HG02970 (cell line): ENCODE measurements at regions not wholly inside any gene's neighbourhood (a gene's known extent, or its start where the extent isn't known, plus 50 kb on each side); places are given as distances from the start of the nearest gene placed in this dataset.
"Not testable (repeated sequence)": the region's sequence is repeated elsewhere in the genome, so short reads cannot be mapped to it uniquely, and the experiment has no call there.

Experiments used
- ATAC-seq: cut with Tn5 transposase; IDR thresholded peaks from one replicate; pipeline ENCODE4 v1.9.1; 2021; ENCODE audit warnings: mild to moderate bottlenecking, moderate library complexity, moderate number of reproducible peaks; ENCODE audit not compliant: unreplicated experiment, low FRiP score

- no peak for ATAC-seq
These were observed 2675.7 kb downstream of the PCDH7 start for GRCh38 chr4:33395731-33396485.

GRCh38 chr4:33400504-33400903 is 2680.3 kb downstream of the PCDH7 start:
- no peak for ATAC-seq

- ATAC-seq: no peak
These were observed 2687.3 kb downstream of the PCDH7 start for GRCh38 chr4:33407496-33407895.

GRCh38 chr4:33411182-33411581 is 2691.0 kb downstream of the PCDH7 start:
- ATAC-seq: no peak

- no peak for ATAC-seq
These were observed 2701.7 kb downstream of the PCDH7 start for GRCh38 chr4:33421887-33422286.

GRCh38 chr4:33422656-33423055 is 2702.5 kb downstream of the PCDH7 start:
- no peak for ATAC-seq

GRCh38 chr4:33425936-33426335 is 2705.8 kb downstream of the PCDH7 start:
- ATAC-seq: no peak

- ATAC-seq: no peak
These were observed 2707.5 kb downstream of the PCDH7 start for GRCh38 chr4:33427676-33428075.

GRCh38 chr4:33429971-33430370 is 2709.8 kb downstream of the PCDH7 start:
- ATAC-seq: no peak

- ATAC-seq: no peak
These were observed 2717.2 kb downstream of the PCDH7 start for GRCh38 chr4:33437406-33437805.

- ATAC-seq: no peak
These were observed 2726.8 kb downstream of the PCDH7 start for GRCh38 chr4:33446953-33447352.

GRCh38 chr4:33448948-33449347 is 2728.8 kb downstream of the PCDH7 start:
- ATAC-seq: no peak

GRCh38 chr4:33453436-33453835 is 2733.3 kb downstream of the PCDH7 start:
- no peak for ATAC-seq

- no peak for ATAC-seq
These were observed 2733.7 kb downstream of the PCDH7 start for GRCh38 chr4:33453916-33454315.

GRCh38 chr4:33465565-33465964 is 2745.4 kb downstream of the PCDH7 start:
- no peak for ATAC-seq

GRCh38 chr4:33467291-33467690 is 2747.1 kb downstream of the PCDH7 start:
- ATAC-seq: no peak

GRCh38 chr4:33470805-33471204 is 2750.6 kb downstream of the PCDH7 start:
- no peak for ATAC-seq

- no peak for ATAC-seq
These were observed 2757.5 kb downstream of the PCDH7 start for GRCh38 chr4:33477715-33478114.

- no peak for ATAC-seq
These were observed 2761.5 kb downstream of the ARAP2 start for GRCh38 chr4:33482773-33483172.

- no peak for ATAC-seq
These were observed 2759.2 kb downstream of the ARAP2 start for GRCh38 chr4:33485111-33485510.

- no peak for ATAC-seq
These were observed 2751.1 kb downstream of the ARAP2 start for GRCh38 chr4:33493231-33493630.

- ATAC-seq: no peak
These were observed 2750.2 kb downstream of the ARAP2 start for GRCh38 chr4:33494150-33494549.

- ATAC-seq: not testable (repeated sequence)
These were observed 2742.7 kb downstream of the ARAP2 start for GRCh38 chr4:33501587-33501986.
